Memory B cell (primary cell): ENCODE measurements at regions not wholly inside any gene's neighbourhood (a gene's known extent, or its start where the extent isn't known, plus 50 kb on each side); places are given as distances from the start of the nearest gene placed in this dataset.

ENCODE experiments used
- ATAC-seq: fragments of 150-1000 bp; cut with Tn5 transposase; 2 replicates; pipeline ENCODE4 v1.10.0; 2021; ENCODE audit warnings: low read depth, mild to moderate bottlenecking, moderate library complexity
- DNase-seq, 2 donors: peaks; one replicate each; pipeline ENCODE4 v3.0.0; 2022; ENCODE audit warnings: low spot score in 2 of 2
- H3K27ac Mint-ChIP-seq: one replicate; pipeline ENCODE4 v1.8.0; 2022; ENCODE audit warnings: mild to moderate bottlenecking, moderate library complexity, mixed read lengths
- H3K27me3 Mint-ChIP-seq: one replicate; pipeline ENCODE4 v1.8.0; 2022; ENCODE audit warnings: mixed read lengths
- H3K36me3 Mint-ChIP-seq: one replicate; pipeline ENCODE4 v1.8.0; 2022; ENCODE audit warnings: mild to moderate bottlenecking, mixed read lengths
- H3K4me1 Mint-ChIP-seq: one replicate; pipeline ENCODE4 v1.8.0; 2022; ENCODE audit warnings: mixed read lengths
- H3K4me3 Mint-ChIP-seq: one replicate; pipeline ENCODE4 v1.8.0; 2022; ENCODE audit warnings: mild to moderate bottlenecking, moderate library complexity, mixed read lengths
- H3K9me3 Mint-ChIP-seq: one replicate; pipeline ENCODE4 v1.8.0; 2022; ENCODE audit warnings: mixed read lengths

- no peak for ATAC-seq
- H3K4me1 Mint-ChIP-seq = no peaks in the 10 kb centered on the region
- H3K27me3 Mint-ChIP-seq = peaks cover 2% of the 10 kb centered on the region
Measured at GRCh38 chr1:213568929-213569815, 418.6 kb upstream of the PROX1 start.

GRCh38 chr1:213569816-213570150 lies 418.0 kb upstream of the PROX1 start:
- DNase-seq (no peak), ATAC-seq (no peak)
- peaks cover 7% of the 10 kb centered on the region for H3K9me3 Mint-ChIP-seq
- no peak overlapping the region for H3K27ac Mint-ChIP-seq
- H3K36me3 Mint-ChIP-seq = peaks cover 1% of the 10 kb centered on the region
- no peaks in the 10 kb centered on the region for H3K4me1 Mint-ChIP-seq
- peaks cover 2% of the 10 kb centered on the region for H3K27me3 Mint-ChIP-seq
- H3K4me3 Mint-ChIP-seq = no peak overlapping the region

More at GRCh38 chr1:213568929-213569815, 418.6 kb upstream of the PROX1 start:
- H3K36me3 Mint-ChIP-seq = peaks cover 1% of the 10 kb centered on the region
- peaks cover 7% of the 10 kb centered on the region for H3K9me3 Mint-ChIP-seq
- no peak for DNase-seq
- H3K27ac Mint-ChIP-seq = no peak overlapping the region
- no peak overlapping the region for H3K4me3 Mint-ChIP-seq

GRCh38 chr1:213570487-213570886 lies 417.3 kb upstream of the PROX1 start:
- Mint-ChIP-seq H3K4me1 (no peaks in the 10 kb centered on the region), H3K27ac (no peak overlapping the region), H3K4me3 (no peak overlapping the region), H3K9me3 (peaks cover 4% of the 10 kb centered on the region), H3K27me3 (peaks cover 2% of the 10 kb centered on the region), H3K36me3 (peaks cover 1% of the 10 kb centered on the region)
- DNase-seq = no peak
- no peak for ATAC-seq

- DNase-seq = no peak
- Mint-ChIP-seq H3K4me1 (no peaks in the 10 kb centered on the region), H3K27ac (no peak overlapping the region), H3K4me3 (no peak overlapping the region), H3K27me3 (peaks cover 2% of the 10 kb centered on the region), H3K9me3 (peaks cover 3% of the 10 kb centered on the region), H3K36me3 (peaks cover under 1% of the 10 kb centered on the region)
- ATAC-seq = no peak
Measured at GRCh38 chr1:213571419-213571818, 416.4 kb upstream of the PROX1 start.

- peaks cover under 1% of the 10 kb centered on the region for H3K9me3 Mint-ChIP-seq
- no peak overlapping the region for H3K4me3 Mint-ChIP-seq
- H3K27me3 Mint-ChIP-seq = peaks cover 2% of the 10 kb centered on the region
- no peak for ATAC-seq
- H3K27ac Mint-ChIP-seq = no peak overlapping the region
- no peak for DNase-seq
- H3K4me1 Mint-ChIP-seq = no peaks in the 10 kb centered on the region
- H3K36me3 Mint-ChIP-seq = no peaks in the 10 kb centered on the region
Measured at GRCh38 chr1:213571843-213572242, 415.9 kb upstream of the PROX1 start.

- H3K9me3 Mint-ChIP-seq = peaks cover 2% of the 10 kb centered on the region
- peaks cover 2% of the 10 kb centered on the region for H3K27me3 Mint-ChIP-seq
- DNase-seq (no peak), ATAC-seq (no peak)
- H3K4me1 Mint-ChIP-seq = no peaks in the 10 kb centered on the region
- no peak overlapping the region for H3K27ac Mint-ChIP-seq
- no peak overlapping the region for H3K4me3 Mint-ChIP-seq
- no peaks in the 10 kb centered on the region for H3K36me3 Mint-ChIP-seq
Measured at GRCh38 chr1:213572912-213573647, 414.7 kb upstream of the PROX1 start.

- Mint-ChIP-seq H3K27ac (no peak overlapping the region), H3K4me1 (no peaks in the 10 kb centered on the region), H3K36me3 (no peaks in the 10 kb centered on the region), H3K4me3 (no peak overlapping the region), H3K9me3 (peaks cover 3% of the 10 kb centered on the region), H3K27me3 (peaks cover 1% of the 10 kb centered on the region)
- no peak for ATAC-seq
- no peak for DNase-seq
Measured at GRCh38 chr1:213573648-213574009, 414.1 kb upstream of the PROX1 start.

GRCh38 chr1:213582976-213583567 lies 404.7 kb upstream of the PROX1 start:
- Mint-ChIP-seq H3K36me3 (no peaks in the 10 kb centered on the region), H3K27me3 (peaks cover 3% of the 10 kb centered on the region), H3K4me3 (no peak overlapping the region), H3K4me1 (no peaks in the 10 kb centered on the region), H3K27ac (no peak overlapping the region), H3K9me3 (peaks cover 3% of the 10 kb centered on the region)
- ATAC-seq (no peak), DNase-seq (no peak)

GRCh38 chr1:213584272-213584671 lies 403.5 kb upstream of the PROX1 start:
- Mint-ChIP-seq H3K27me3 (peaks cover 3% of the 10 kb centered on the region), H3K4me3 (no peak overlapping the region), H3K4me1 (no peaks in the 10 kb centered on the region), H3K9me3 (peaks cover under 1% of the 10 kb centered on the region), H3K27ac (no peak overlapping the region), H3K36me3 (no peaks in the 10 kb centered on the region)
- no peak for ATAC-seq
- no peak for DNase-seq

GRCh38 chr1:213585402-213585801 lies 402.4 kb upstream of the PROX1 start:
- Mint-ChIP-seq H3K27ac (no peak overlapping the region), H3K9me3 (no peaks in the 10 kb centered on the region), H3K27me3 (peaks cover 3% of the 10 kb centered on the region), H3K36me3 (no peaks in the 10 kb centered on the region), H3K4me1 (no peaks in the 10 kb centered on the region), H3K4me3 (no peak overlapping the region)
- DNase-seq = no peak
- no peak for ATAC-seq

- H3K36me3 Mint-ChIP-seq = no peaks in the 10 kb centered on the region
- ATAC-seq = no peak
- H3K27me3 Mint-ChIP-seq = peaks cover 3% of the 10 kb centered on the region
- DNase-seq = no peak
- H3K4me3 Mint-ChIP-seq = no peak overlapping the region
- no peaks in the 10 kb centered on the region for H3K4me1 Mint-ChIP-seq
- no peak overlapping the region for H3K27ac Mint-ChIP-seq
- no peaks in the 10 kb centered on the region for H3K9me3 Mint-ChIP-seq
Measured at GRCh38 chr1:213585959-213586586, 401.7 kb upstream of the PROX1 start.

GRCh38 chr1:213586587-213586972 lies 401.2 kb upstream of the PROX1 start:
- ATAC-seq = no peak
- no peaks in the 10 kb centered on the region for H3K9me3 Mint-ChIP-seq
- no peak overlapping the region for H3K4me3 Mint-ChIP-seq
- H3K4me1 Mint-ChIP-seq = no peaks in the 10 kb centered on the region
- peaks cover 5% of the 10 kb centered on the region for H3K27me3 Mint-ChIP-seq
- H3K27ac Mint-ChIP-seq = no peak overlapping the region
- H3K36me3 Mint-ChIP-seq = no peaks in the 10 kb centered on the region
- no peak for DNase-seq

GRCh38 chr1:213596729-213597128 lies 391.0 kb upstream of the PROX1 start:
- no peak for DNase-seq
- Mint-ChIP-seq H3K27ac (no peak overlapping the region), H3K4me1 (no peaks in the 10 kb centered on the region), H3K9me3 (peaks cover 8% of the 10 kb centered on the region), H3K36me3 (no peaks in the 10 kb centered on the region), H3K4me3 (no peak overlapping the region), H3K27me3 (peaks cover 6% of the 10 kb centered on the region)
- no peak for ATAC-seq

GRCh38 chr1:213598263-213598662 lies 389.5 kb upstream of the PROX1 start:
- DNase-seq (no peak), ATAC-seq (no peak)
- Mint-ChIP-seq H3K4me3 (no peak overlapping the region), H3K4me1 (no peaks in the 10 kb centered on the region), H3K9me3 (peaks cover 8% of the 10 kb centered on the region), H3K27ac (no peak overlapping the region), H3K36me3 (no peaks in the 10 kb centered on the region), H3K27me3 (peaks cover 2% of the 10 kb centered on the region)
